ENCODE measurements at regions not wholly inside any gene's neighbourhood (a gene's known extent, or its start where the extent isn't known, plus 50 kb on each side); places are given as distances from the start of the nearest gene placed in this dataset.

DNA sequence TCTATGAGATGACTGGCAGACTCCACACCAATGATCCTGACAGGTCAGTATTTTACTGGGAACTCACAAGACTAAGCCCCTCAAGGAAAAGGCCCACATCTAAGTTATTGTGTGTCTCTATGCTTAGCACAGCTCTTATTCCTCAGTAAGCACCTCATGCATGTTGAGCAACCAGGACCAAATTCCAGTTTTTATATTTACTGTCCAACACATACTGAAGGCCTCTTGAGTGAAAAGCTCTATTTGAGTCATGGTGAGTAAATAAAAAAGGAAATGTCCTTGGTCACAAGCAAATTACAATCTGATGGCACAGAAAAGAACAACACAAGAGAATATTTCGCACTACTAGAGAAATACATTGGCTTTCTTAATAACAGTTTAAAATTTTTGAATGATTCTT, 87.9 kb upstream of the ETAA1 start:
- TF ChIP-seq GATA3 (IDR thresholded peaks at IDR 0.05; ENCODE audit: low read depth, low read length) (no peak), GATA2 (IDR thresholded peaks at IDR 0.05; ENCODE audit: low read depth, low read length) (no peak)

All from SH-SY5Y (cell line).